Endothelial cell of umbilical vein (primary cell): ENCODE measurements at regions not wholly inside any gene's neighbourhood (a gene's known extent, or its start where the extent isn't known, plus 50 kb on each side); places are given as distances from the start of the nearest gene placed in this dataset.

Experiments
- CTCF ChIP-seq, 2 donors: IDR thresholded peaks; 1 replicate in 1 of 2; 2 replicates in 1 of 2; pipeline ENCODE4 v1.5.1; 2011; ENCODE audit warnings: low read length in 2 of 2, mild to moderate bottlenecking in 2 of 2, moderate library complexity in 2 of 2, control low read depth in 1 of 2, inconsistent platforms in 1 of 2, low read depth in 1 of 2; ENCODE audit not compliant: insufficient read depth in 1 of 2; ENCODE audit errors: extremely low read depth in 1 of 2
- MAX ChIP-seq: IDR thresholded peaks from 2 replicates; pipeline ENCODE4 v1.6.1; 2011; ENCODE audit not compliant: insufficient read depth, insufficient read length
- MYC ChIP-seq: IDR thresholded peaks from one replicate; pipeline ENCODE4 v1.6.1; 2011; ENCODE audit warnings: mild to moderate bottlenecking, low read depth, low read length
- POLR2A ChIP-seq: IDR thresholded peaks from 2 replicates; pipeline ENCODE4 v1.6.1; 2012; ENCODE audit warnings: low read depth, mild to moderate bottlenecking, control low read depth, low read length
- POLR2AphosphoS5 ChIP-seq: IDR thresholded peaks from 2 replicates; pipeline ENCODE4 v1.6.1; 2012; ENCODE audit warnings: low read depth, mild to moderate bottlenecking, control low read depth, low read length, moderate library complexity; ENCODE audit not compliant: insufficient read depth

DNA sequence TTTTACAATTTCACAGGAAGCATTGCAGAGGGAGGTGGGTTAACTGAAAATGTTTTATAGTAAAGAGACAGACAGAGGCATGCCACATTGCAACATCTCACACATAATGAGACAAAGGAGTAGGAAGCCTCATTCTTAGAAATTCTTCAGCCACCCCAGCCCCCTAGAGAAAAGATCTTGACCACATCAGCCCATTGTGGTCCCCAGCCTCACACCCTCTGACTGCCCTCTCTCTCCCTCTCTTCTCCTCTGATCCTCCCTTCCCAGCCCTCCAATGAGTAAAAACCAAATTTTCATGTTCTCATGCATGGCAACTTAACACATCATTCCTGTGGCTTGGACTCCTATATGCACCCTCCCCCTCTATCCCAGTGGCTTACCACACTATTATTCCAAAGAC lies 174.1 kb downstream of the UACA start:
- TF ChIP-seq MYC (no peak), CTCF (IDR thresholded peaks at IDR 0.05; ENCODE audit: extremely low read depth in 1 of 2, insufficient read depth in 1 of 2, low read depth in 1 of 2, low read length in 2 of 2) (no peak), MAX (no peak), POLR2A (no peak), POLR2AphosphoS5 (no peak)
